Neural cell (in vitro differentiated cells): ENCODE measurements at regions not wholly inside any gene's neighbourhood (a gene's known extent, or its start where the extent isn't known, plus 50 kb on each side); places are given as distances from the start of the nearest gene placed in this dataset.

Source experiments
- H2AFZ ChIP-seq: fragments of 200-600, 300-800 bp; sonication (generic), shearing (Covaris generic); 2 replicates; pipeline ENCODE4 v1.6.0; 2014; ENCODE audit warnings: low read depth, mild to moderate bottlenecking, antibody characterized with exemption, low read length, moderate library complexity
- H3F3A ChIP-seq: fragments of 200-600 bp; shearing (Covaris generic); 2 replicates; pipeline ENCODE4 v1.6.1; 2016; ENCODE audit warnings: mild to moderate bottlenecking, moderate library complexity, mixed read lengths, antibody characterized with exemption, low read length; ENCODE audit not compliant: insufficient read depth, poor library complexity, severe bottlenecking
- H3K27ac ChIP-seq: fragments of 200-600, 300-800 bp; sonication (generic), shearing (Covaris generic); 2 replicates; pipeline ENCODE4 v1.5.1; 2014; ENCODE audit warnings: mild to moderate bottlenecking, low read length, moderate library complexity
- H3K27me3 ChIP-seq: fragments of 300-800, 200-600 bp; sonication (generic), shearing (Covaris generic); 2 replicates; pipeline ENCODE4 v1.6.0; 2014; ENCODE audit warnings: mild to moderate bottlenecking, low read depth, low read length, moderate library complexity; ENCODE audit not compliant: insufficient read depth
- H3K36me3 ChIP-seq: fragments of 300-800, 200-600 bp; sonication (generic), shearing (Covaris generic); 2 replicates; pipeline ENCODE4 v1.5.1; 2014; ENCODE audit warnings: mild to moderate bottlenecking, antibody characterized with exemption, low read length, moderate library complexity; ENCODE audit not compliant: insufficient read depth
- H3K4me2 ChIP-seq: fragments of 300-800, 200-600 bp; sonication (generic), shearing (Covaris generic); 2 replicates; pipeline ENCODE4 v1.6.0; 2014; ENCODE audit warnings: mild to moderate bottlenecking, low read length
- H3K4me3 ChIP-seq: fragments of 300-800, 200-600 bp; sonication (generic), shearing (Covaris generic); 2 replicates; pipeline ENCODE4 v1.5.1; 2014; ENCODE audit warnings: mild to moderate bottlenecking, low read length, moderate library complexity
- H3K79me2 ChIP-seq: fragments of 200-600 bp; shearing (Covaris generic); replicated peaks from 2 replicates; pipeline ENCODE4 v1.6.0; 2014; ENCODE audit warnings: mild to moderate bottlenecking, low read length, moderate library complexity; ENCODE audit not compliant: insufficient read depth
- H3K9ac ChIP-seq: fragments of 300-800, 200-600 bp; sonication (generic), shearing (Covaris generic); 2 replicates; pipeline ENCODE4 v1.6.1; 2016; ENCODE audit warnings: mild to moderate bottlenecking, low read length, mixed read lengths
- H3K9me2 ChIP-seq: fragments of 200-600 bp; shearing (Covaris generic); 2 replicates; pipeline ENCODE4 v1.6.1; 2016; ENCODE audit warnings: mild to moderate bottlenecking, low read length, mixed read lengths; ENCODE audit not compliant: insufficient read depth
- H3K9me3 ChIP-seq: fragments of 200-600, 300-800 bp; sonication (generic), shearing (Covaris generic); 2 replicates; pipeline ENCODE4 v1.6.1; 2016; ENCODE audit warnings: mild to moderate bottlenecking, mixed run types, low read length, moderate library complexity, mixed read lengths
- H4K20me1 ChIP-seq: fragments of 200-600 bp; shearing (Covaris generic); 2 replicates; pipeline ENCODE4 v1.6.1; 2016; ENCODE audit warnings: mild to moderate bottlenecking, mixed run types; ENCODE audit not compliant: insufficient read depth
- EP300 ChIP-seq: fragments of 450-650 bp; conservative IDR thresholded peaks from 2 replicates; pipeline ENCODE4 v1.6.1; 2014; ENCODE audit warnings: antibody characterized with exemption, mild to moderate bottlenecking, moderate library complexity; ENCODE audit not compliant: poor library complexity, severe bottlenecking
- EZH2 ChIP-seq: fragments of 200-600, 300-800 bp; shearing (Covaris generic), sonication (generic); IDR thresholded peaks from 2 replicates; pipeline ENCODE4 v1.6.1; 2014; ENCODE audit warnings: antibody characterized with exemption, low read length, borderline replicate concordance, mild to moderate bottlenecking; ENCODE audit not compliant: insufficient read depth, poor library complexity, severe bottlenecking
- MXI1 ChIP-seq: fragments of 450-650 bp; conservative IDR thresholded peaks from 2 replicates; pipeline ENCODE4 v1.6.1; 2014; ENCODE audit warnings: antibody characterized with exemption, mild to moderate bottlenecking; ENCODE audit not compliant: poor library complexity, severe bottlenecking
- POLR2AphosphoS5 ChIP-seq: IDR thresholded peaks from 2 replicates; pipeline ENCODE4 v1.6.1; 2012
- RAD21 ChIP-seq: fragments of 450-650 bp; conservative IDR thresholded peaks from 2 replicates; pipeline ENCODE4 v1.6.1; 2014; ENCODE audit warnings: antibody characterized with exemption, mild to moderate bottlenecking, moderate library complexity
- SMC3 ChIP-seq: fragments of 450-650 bp; conservative IDR thresholded peaks from 2 replicates; pipeline ENCODE4 v1.6.1; 2014; ENCODE audit warnings: antibody characterized with exemption, mild to moderate bottlenecking, moderate library complexity; ENCODE audit not compliant: poor library complexity
- TAF1 ChIP-seq: IDR thresholded peaks from 2 replicates; pipeline ENCODE4 v1.6.1; 2012; ENCODE audit warnings: low read depth
- TF ChIP-seq, protein P1 (sequence below): fragments of 450-650 bp; IDR thresholded peaks from 2 replicates; pipeline ENCODE4 v1.5.1; 2014; ENCODE audit warnings: antibody characterized with exemption, mild to moderate bottlenecking, moderate library complexity; ENCODE audit not compliant: poor library complexity, severe bottlenecking
- TF ChIP-seq, protein P2 (sequence below): IDR thresholded peaks from 2 replicates; pipeline ENCODE4 v1.6.1; 2012; ENCODE audit warnings: borderline replicate concordance

DNA sequence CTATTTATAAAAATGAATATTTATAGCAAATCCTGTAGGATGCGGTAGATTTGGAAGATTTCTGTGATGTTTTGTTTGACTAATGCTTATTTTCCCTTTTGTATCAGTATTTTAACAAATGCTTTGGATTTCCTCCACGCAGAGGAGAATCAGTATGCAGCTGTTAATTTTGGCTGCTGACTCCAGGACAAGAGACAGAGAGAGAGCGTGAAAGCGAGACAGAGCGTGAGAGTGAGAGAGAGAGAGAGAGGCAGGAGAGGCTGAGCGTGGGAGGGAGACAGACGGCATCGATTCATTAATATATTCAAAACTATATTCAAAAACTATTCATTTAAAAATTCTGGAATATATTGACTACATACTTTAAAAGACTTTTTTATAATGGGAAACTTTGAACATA, 62.5 kb downstream of the RRM2 start:
- no peaks in the 10 kb centered on the region for H3K36me3 ChIP-seq
- H3F3A ChIP-seq, result no peaks in the 10 kb centered on the region

GRCh38 chr2:10185755-10186154, 63.2 kb downstream of the RRM2 start:
- Histone ChIP-seq H3K79me2 (no peaks in the 10 kb centered on the region), H3K27ac (no peak overlapping the region), H3K4me3 (no peak overlapping the region), H3K36me3 (no peaks in the 10 kb centered on the region), H3K4me2 (no peak overlapping the region), H4K20me1 (no peaks in the 10 kb centered on the region), H2AFZ (no peak overlapping the region), H3K27me3 (no peaks in the 10 kb centered on the region), H3K9ac (no peak overlapping the region), H3K9me2 (no peaks in the 10 kb centered on the region), H3F3A (no peaks in the 10 kb centered on the region), H3K9me3 (no peaks in the 10 kb centered on the region)
- TF ChIP-seq TAF1 (no peak), RAD21 (no peak), POLR2AphosphoS5 (no peak), SMC3 (no peak), EZH2 (no peak), EP300 (no peak), MXI1 (no peak)
- TF ChIP-seq, protein P1, sequence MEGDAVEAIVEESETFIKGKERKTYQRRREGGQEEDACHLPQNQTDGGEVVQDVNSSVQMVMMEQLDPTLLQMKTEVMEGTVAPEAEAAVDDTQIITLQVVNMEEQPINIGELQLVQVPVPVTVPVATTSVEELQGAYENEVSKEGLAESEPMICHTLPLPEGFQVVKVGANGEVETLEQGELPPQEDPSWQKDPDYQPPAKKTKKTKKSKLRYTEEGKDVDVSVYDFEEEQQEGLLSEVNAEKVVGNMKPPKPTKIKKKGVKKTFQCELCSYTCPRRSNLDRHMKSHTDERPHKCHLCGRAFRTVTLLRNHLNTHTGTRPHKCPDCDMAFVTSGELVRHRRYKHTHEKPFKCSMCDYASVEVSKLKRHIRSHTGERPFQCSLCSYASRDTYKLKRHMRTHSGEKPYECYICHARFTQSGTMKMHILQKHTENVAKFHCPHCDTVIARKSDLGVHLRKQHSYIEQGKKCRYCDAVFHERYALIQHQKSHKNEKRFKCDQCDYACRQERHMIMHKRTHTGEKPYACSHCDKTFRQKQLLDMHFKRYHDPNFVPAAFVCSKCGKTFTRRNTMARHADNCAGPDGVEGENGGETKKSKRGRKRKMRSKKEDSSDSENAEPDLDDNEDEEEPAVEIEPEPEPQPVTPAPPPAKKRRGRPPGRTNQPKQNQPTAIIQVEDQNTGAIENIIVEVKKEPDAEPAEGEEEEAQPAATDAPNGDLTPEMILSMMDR, result no peak
- TF ChIP-seq, protein P2, sequence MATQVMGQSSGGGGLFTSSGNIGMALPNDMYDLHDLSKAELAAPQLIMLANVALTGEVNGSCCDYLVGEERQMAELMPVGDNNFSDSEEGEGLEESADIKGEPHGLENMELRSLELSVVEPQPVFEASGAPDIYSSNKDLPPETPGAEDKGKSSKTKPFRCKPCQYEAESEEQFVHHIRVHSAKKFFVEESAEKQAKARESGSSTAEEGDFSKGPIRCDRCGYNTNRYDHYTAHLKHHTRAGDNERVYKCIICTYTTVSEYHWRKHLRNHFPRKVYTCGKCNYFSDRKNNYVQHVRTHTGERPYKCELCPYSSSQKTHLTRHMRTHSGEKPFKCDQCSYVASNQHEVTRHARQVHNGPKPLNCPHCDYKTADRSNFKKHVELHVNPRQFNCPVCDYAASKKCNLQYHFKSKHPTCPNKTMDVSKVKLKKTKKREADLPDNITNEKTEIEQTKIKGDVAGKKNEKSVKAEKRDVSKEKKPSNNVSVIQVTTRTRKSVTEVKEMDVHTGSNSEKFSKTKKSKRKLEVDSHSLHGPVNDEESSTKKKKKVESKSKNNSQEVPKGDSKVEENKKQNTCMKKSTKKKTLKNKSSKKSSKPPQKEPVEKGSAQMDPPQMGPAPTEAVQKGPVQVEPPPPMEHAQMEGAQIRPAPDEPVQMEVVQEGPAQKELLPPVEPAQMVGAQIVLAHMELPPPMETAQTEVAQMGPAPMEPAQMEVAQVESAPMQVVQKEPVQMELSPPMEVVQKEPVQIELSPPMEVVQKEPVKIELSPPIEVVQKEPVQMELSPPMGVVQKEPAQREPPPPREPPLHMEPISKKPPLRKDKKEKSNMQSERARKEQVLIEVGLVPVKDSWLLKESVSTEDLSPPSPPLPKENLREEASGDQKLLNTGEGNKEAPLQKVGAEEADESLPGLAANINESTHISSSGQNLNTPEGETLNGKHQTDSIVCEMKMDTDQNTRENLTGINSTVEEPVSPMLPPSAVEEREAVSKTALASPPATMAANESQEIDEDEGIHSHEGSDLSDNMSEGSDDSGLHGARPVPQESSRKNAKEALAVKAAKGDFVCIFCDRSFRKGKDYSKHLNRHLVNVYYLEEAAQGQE, result no peak

More for the DNA sequence above, 62.5 kb downstream of the RRM2 start:
- Histone ChIP-seq H3K4me2 (no peak overlapping the region), H3K9me2 (no peaks in the 10 kb centered on the region), H3K4me3 (no peak overlapping the region), H3K27ac (no peak overlapping the region), H3K9ac (no peak overlapping the region), H3K27me3 (no peaks in the 10 kb centered on the region), H3K79me2 (no peaks in the 10 kb centered on the region), H4K20me1 (no peaks in the 10 kb centered on the region), H3K9me3 (no peaks in the 10 kb centered on the region), H2AFZ (no peak overlapping the region)
- no peak for TF ChIP-seq EP300
- TF ChIP-seq, protein P2, result no peak
- TF ChIP-seq EZH2, result no peak
- no peak for TF ChIP-seq POLR2AphosphoS5
- no peak for TF ChIP-seq MXI1
- no peak for TF ChIP-seq SMC3
- TF ChIP-seq, protein P1, result no peak
- no peak for TF ChIP-seq RAD21
- TF ChIP-seq TAF1, result no peak
